Keratinocyte (primary cell): ENCODE measurements at regions not wholly inside any gene's neighbourhood (a gene's known extent, or its start where the extent isn't known, plus 50 kb on each side); places are given as distances from the start of the nearest gene placed in this dataset.

Source experiments
- DNase-seq: peaks from one replicate; pipeline ENCODE4 v3.0.0-alpha.2; 2011; ENCODE audit warnings: low read depth, missing footprints, low spot score
- FAIRE-seq: peaks from 2 replicates; lab custom pipeline; 2011; peaks lifted over from hg19 to GRCh38; lab: Jason Lieb, UNC
- H2AFZ ChIP-seq: 2 replicates; pipeline ENCODE4 v1.6.0; 2012; ENCODE audit warnings: low read length, control low read depth, inconsistent platforms; ENCODE audit not compliant: control insufficient read depth
- H3K27ac ChIP-seq: 2 replicates; pipeline ENCODE4 v1.5.1; 2011; ENCODE audit warnings: low read length; ENCODE audit not compliant: control insufficient read depth, insufficient read depth
- H3K27me3 ChIP-seq: 3 replicates; pipeline ENCODE4 v1.6.0; 2011; ENCODE audit warnings: low read length; ENCODE audit not compliant: control insufficient read depth, insufficient read depth; ENCODE audit errors: extremely low read depth
- H3K36me3 ChIP-seq, 2 experiments: 2 replicates in 1 of 2; 3 replicates in 1 of 2; pipeline ENCODE4 v1.5.1; 2011; ENCODE audit warnings: low read length in 2 of 2, mild to moderate bottlenecking in 1 of 2; ENCODE audit not compliant: control insufficient read depth in 2 of 2, insufficient read depth in 2 of 2; ENCODE audit errors: extremely low read depth in 1 of 2
- H3K4me1 ChIP-seq: 3 replicates; pipeline ENCODE4 v1.5.1; 2011; ENCODE audit warnings: low read length; ENCODE audit not compliant: control insufficient read depth, insufficient read depth; ENCODE audit errors: extremely low read depth
- H3K4me2 ChIP-seq: 3 replicates; pipeline ENCODE4 v1.6.0; 2011; ENCODE audit warnings: low read depth, low read length; ENCODE audit not compliant: control insufficient read depth, insufficient read depth; ENCODE audit errors: extremely low read depth
- H3K4me3 ChIP-seq, 3 experiments: fragments of 200-600 bp in 1 of 3; sonication (generic) in 1 of 3; 2 replicates in 2 of 3; 3 replicates in 1 of 3; pipeline ENCODE4 v1.5.1; 2011 to 2016; ENCODE audit warnings: low read length in 3 of 3, mild to moderate bottlenecking in 3 of 3, control low read depth in 2 of 3, inconsistent platforms in 1 of 3, low read depth in 1 of 3, mixed read lengths in 1 of 3, mixed run types in 1 of 3, moderate library complexity in 1 of 3; ENCODE audit not compliant: control insufficient read depth in 2 of 3, insufficient read depth in 2 of 3; ENCODE audit errors: extremely low read depth in 1 of 3
- H3K79me2 ChIP-seq: 2 replicates; pipeline ENCODE4 v1.6.0; 2012; ENCODE audit warnings: low read length; ENCODE audit not compliant: control insufficient read depth, insufficient read depth
- H3K9ac ChIP-seq: 3 replicates; pipeline ENCODE4 v1.6.0; 2011; ENCODE audit warnings: low read length; ENCODE audit not compliant: control insufficient read depth, insufficient read depth; ENCODE audit errors: extremely low read depth
- H3K9me1 ChIP-seq: 3 replicates; pipeline ENCODE4 v1.6.0; 2011; ENCODE audit warnings: low read length; ENCODE audit not compliant: control insufficient read depth, insufficient read depth; ENCODE audit errors: extremely low read depth
- H3K9me3 ChIP-seq: 2 replicates; pipeline ENCODE4 v1.5.1; 2012; ENCODE audit warnings: low read depth, low read length; ENCODE audit not compliant: control insufficient read depth
- H4K20me1 ChIP-seq: 3 replicates; pipeline ENCODE4 v1.6.0; 2011; ENCODE audit warnings: low read length; ENCODE audit not compliant: control insufficient read depth, insufficient read depth; ENCODE audit errors: extremely low read depth
- CTCF ChIP-seq, 3 experiments: IDR thresholded peaks in 1 of 3; conservative IDR thresholded peaks in 1 of 3; optimal IDR thresholded peaks in 1 of 3; 2 replicates in 2 of 3; 3 replicates in 1 of 3; pipeline versions ENCODE3 to v1.5.1; 2011; ENCODE audit warnings: low read length in 3 of 3, mild to moderate bottlenecking in 3 of 3, moderate library complexity in 2 of 3, control low read depth in 1 of 3, inconsistent platforms in 1 of 3; ENCODE audit not compliant: insufficient read depth in 2 of 3; ENCODE audit errors: extremely low read depth in 1 of 3
- EZH2 ChIP-seq: IDR thresholded peaks from one replicate; pipeline ENCODE4 v1.6.1; 2012; ENCODE audit warnings: inconsistent platforms, mild to moderate bottlenecking, low read length, moderate library complexity
- dilution Hi-C: fragments of 300-500 bp; cut with MboI; formaldehyde crosslinking; loops from one replicate; pipeline ENCODE4 v1.7.0; 2020; ENCODE audit warnings: low sequenced_read_pairs; ENCODE audit not compliant: extremely low pct_ligation_motif_present

- Histone ChIP-seq H3K27me3 (peaks cover 3% of the 10 kb centered on the region), H3K9ac (no peak overlapping the region), H3K9me3 (no peaks in the 10 kb centered on the region), H4K20me1 (no peaks in the 10 kb centered on the region), H3K4me2 (no peak overlapping the region), H3K4me3 (no peak overlapping the region), H3K27ac (no peak overlapping the region), H3K79me2 (no peaks in the 10 kb centered on the region), H3K36me3 (no peaks in the 10 kb centered on the region), H3K9me1 (no peaks in the 10 kb centered on the region), H2AFZ (no peak overlapping the region), H3K4me1 (peaks cover 24% of the 10 kb centered on the region)
- TF ChIP-seq CTCF (optimal IDR thresholded peaks at IDR 0.05 in 1 of 3, IDR thresholded peaks at IDR 0.05 in 1 of 3, conservative IDR thresholded peaks at IDR 0.05 in 1 of 3; ENCODE audit: extremely low read depth in 1 of 3, insufficient read depth in 2 of 3, low read length in 3 of 3), result no peak
- no peak for TF ChIP-seq EZH2
- DNase-seq, result no peak
- dilution Hi-C loops, result no loop called here
- no peak for FAIRE-seq
These were observed 234.0 kb downstream of the HAUS1 start for GRCh38 chr18:46338205-46338604.

- dilution Hi-C loops, result no loop called here
- Histone ChIP-seq H3K4me2 (no peak overlapping the region), H3K36me3 (no peaks in the 10 kb centered on the region), H2AFZ (no peak overlapping the region), H3K27ac (no peak overlapping the region), H3K4me1 (peaks cover 24% of the 10 kb centered on the region), H3K9me1 (no peaks in the 10 kb centered on the region), H3K4me3 (no peak overlapping the region), H3K9ac (no peak overlapping the region), H4K20me1 (no peaks in the 10 kb centered on the region), H3K9me3 (no peaks in the 10 kb centered on the region), H3K79me2 (no peaks in the 10 kb centered on the region), H3K27me3 (no peaks in the 10 kb centered on the region)
- DNase-seq, result no peak
- no peak for FAIRE-seq
- TF ChIP-seq EZH2 (no peak), CTCF (optimal IDR thresholded peaks at IDR 0.05 in 1 of 3, IDR thresholded peaks at IDR 0.05 in 1 of 3, conservative IDR thresholded peaks at IDR 0.05 in 1 of 3; ENCODE audit: extremely low read depth in 1 of 3, insufficient read depth in 2 of 3, low read length in 3 of 3) (no peak)
These were observed 234.6 kb downstream of the HAUS1 start for GRCh38 chr18:46338766-46339165.
